Anterior cingulate cortex (tissue), 58 donors: ENCODE measurements at regions not wholly inside any gene's neighbourhood (a gene's known extent, or its start where the extent isn't known, plus 50 kb on each side); places are given as distances from the start of the nearest gene placed in this dataset.

Source experiments
- DNase-seq, 58 donors: peaks; one replicate each; lab custom pipeline; 2025; lab: John Stamatoyannopoulos, UW

- no peak for DNase-seq
Measured at GRCh38 chr13:55534306-55534705, 1606.4 kb upstream of the PRR20A start.

GRCh38 chr13:55538424-55538823 is 1602.3 kb upstream of the PRR20A start:
- DNase-seq = no peak

GRCh38 chr13:55543053-55543452 is 1597.7 kb upstream of the PRR20A start:
- DNase-seq = no peak

- DNase-seq = no peak
Measured at GRCh38 chr13:55550624-55551023, 1590.1 kb upstream of the PRR20A start.

GRCh38 chr13:55553701-55554100 is 1587.0 kb upstream of the PRR20A start:
- DNase-seq = no peak

- DNase-seq = no peak
Measured at GRCh38 chr13:55554741-55555140, 1586.0 kb upstream of the PRR20A start.

- no peak for DNase-seq
Measured at GRCh38 chr13:55560331-55560730, 1580.4 kb upstream of the PRR20A start.

- DNase-seq = no peak
Measured at GRCh38 chr13:55563267-55563666, 1577.5 kb upstream of the PRR20A start.

GRCh38 chr13:55566334-55566733 is 1574.4 kb upstream of the PRR20A start:
- no peak for DNase-seq

GRCh38 chr13:55566779-55567178 is 1573.9 kb upstream of the PRR20A start:
- no peak for DNase-seq

GRCh38 chr13:55567721-55568625 is 1572.7 kb upstream of the PRR20A start:
- no peak for DNase-seq

GRCh38 chr13:55569082-55569481 is 1571.6 kb upstream of the PRR20A start:
- no peak for DNase-seq

GRCh38 chr13:55569514-55569913 is 1571.2 kb upstream of the PRR20A start:
- DNase-seq = no peak

- DNase-seq = no peak
Measured at GRCh38 chr13:55570371-55570770, 1570.3 kb upstream of the PRR20A start.

GRCh38 chr13:55571237-55571867 is 1569.4 kb upstream of the PRR20A start:
- DNase-seq = no peak

- DNase-seq = no peak
Measured at GRCh38 chr13:55572408-55572807, 1568.3 kb upstream of the PRR20A start.

- DNase-seq = no peak
Measured at GRCh38 chr13:55572862-55573261, 1567.9 kb upstream of the PRR20A start.

- no peak for DNase-seq
Measured at GRCh38 chr13:55573565-55573964, 1567.2 kb upstream of the PRR20A start.

GRCh38 chr13:55576389-55576788 is 1564.3 kb upstream of the PRR20A start:
- no peak for DNase-seq

- DNase-seq = no peak
Measured at GRCh38 chr13:55577082-55577846, 1563.5 kb upstream of the PRR20A start.

GRCh38 chr13:55577847-55578210 is 1562.9 kb upstream of the PRR20A start:
- no peak for DNase-seq
